Raji (cell line): ENCODE measurements at regions not wholly inside any gene's neighbourhood (a gene's known extent, or its start where the extent isn't known, plus 50 kb on each side); places are given as distances from the start of the nearest gene placed in this dataset.

Experiments used
- POLR2A ChIP-seq: IDR thresholded peaks from 2 replicates; pipeline ENCODE4 v1.6.1; 2011; ENCODE audit warnings: low read depth, low read length, control low read depth; ENCODE audit not compliant: insufficient read depth

DNA sequence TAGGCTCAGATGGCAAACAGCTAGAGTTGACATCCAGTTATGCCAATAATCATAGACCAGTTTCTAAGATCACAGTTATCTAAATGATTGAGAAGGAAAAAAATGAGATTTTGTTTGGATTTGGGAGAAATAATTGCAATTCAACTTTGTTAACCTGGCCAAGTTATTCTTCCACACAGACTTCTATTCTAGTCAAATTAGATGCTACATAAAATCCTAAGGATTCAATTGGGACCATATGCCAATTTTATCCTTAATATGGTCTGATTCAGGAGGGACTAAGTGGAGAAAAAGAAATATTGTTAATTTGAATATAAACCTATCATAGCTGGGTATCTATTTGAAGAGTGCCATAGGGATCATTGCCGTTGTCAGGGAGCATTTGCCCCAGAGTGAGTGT, 178.3 kb upstream of the SLC7A11 start:
- no peak for TF ChIP-seq POLR2A

DNA sequence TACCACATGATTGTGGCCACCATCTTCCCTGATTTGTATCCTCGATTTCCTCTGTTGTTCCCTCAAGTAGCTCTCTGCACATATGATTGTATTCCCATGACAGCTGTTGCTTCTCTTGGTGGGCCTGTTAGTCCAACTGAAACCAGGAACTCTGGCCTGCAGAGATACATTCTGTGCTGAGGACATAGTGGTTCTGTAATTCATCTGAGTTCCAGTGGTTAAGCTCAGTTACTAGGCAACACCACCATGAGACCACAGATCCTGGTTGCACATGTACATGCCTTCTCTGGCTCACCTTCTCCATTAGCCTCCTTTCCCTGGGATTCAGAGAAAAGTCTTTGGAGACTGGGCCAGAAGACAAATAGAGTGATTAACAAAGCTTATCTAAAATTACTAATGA, 172.1 kb upstream of the SLC7A11 start:
- TF ChIP-seq POLR2A, result no peak

DNA sequence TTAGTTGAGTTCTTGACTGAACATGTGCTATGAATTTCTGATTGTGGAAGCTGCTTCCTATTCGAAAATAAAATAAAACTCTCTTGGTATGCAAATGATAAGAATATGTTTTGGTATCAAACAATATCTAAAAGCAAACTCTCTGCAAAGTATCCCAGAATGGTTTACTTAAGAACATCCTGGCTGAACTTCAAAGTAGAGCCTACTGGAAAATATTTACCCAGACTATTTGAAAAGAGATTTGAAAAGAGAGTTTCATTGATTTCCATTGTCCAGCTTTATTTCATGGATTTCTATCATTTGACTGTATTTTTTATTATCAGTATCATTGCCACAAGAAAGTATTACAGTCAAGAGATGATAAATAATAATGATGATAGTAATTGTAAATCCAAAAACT, 171.1 kb upstream of the SLC7A11 start:
- TF ChIP-seq POLR2A, result no peak

DNA sequence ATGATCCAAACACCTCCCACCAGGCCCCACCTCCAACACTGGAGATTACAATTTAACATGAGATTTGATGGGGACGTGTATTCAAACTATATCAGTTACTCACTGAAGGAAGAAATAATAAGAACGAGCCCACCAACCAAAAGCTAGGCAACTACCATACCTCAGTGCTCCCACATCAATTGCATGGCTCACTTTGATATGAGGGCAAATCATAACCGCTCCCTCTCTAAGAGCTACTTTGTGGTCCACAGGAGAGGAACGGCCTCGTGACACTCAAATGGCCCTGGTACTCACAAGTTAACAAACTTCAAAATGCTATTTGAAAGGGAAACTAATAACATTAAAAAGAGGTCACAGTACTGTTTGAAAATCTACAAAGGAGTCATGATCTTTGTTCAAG, 170.7 kb upstream of the SLC7A11 start:
- no peak for TF ChIP-seq POLR2A

DNA sequence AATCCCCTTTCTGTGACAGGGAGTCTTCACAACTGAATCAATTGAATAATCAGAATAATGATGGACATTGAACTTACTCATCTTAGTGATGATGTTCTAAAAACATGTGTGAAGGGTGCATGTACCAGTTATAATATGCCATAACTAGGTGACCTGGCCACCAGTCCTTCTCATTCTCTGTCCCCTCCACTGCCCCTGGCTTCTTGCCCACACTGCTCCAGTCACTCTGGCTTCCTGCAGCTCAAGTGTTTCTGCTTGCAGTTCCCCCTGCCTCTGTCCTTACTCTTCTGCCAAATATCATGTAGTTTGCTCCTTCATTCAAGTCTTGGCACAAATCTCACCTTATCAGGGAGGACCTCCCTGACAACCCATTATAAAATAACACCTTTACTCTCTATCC, 168.1 kb upstream of the SLC7A11 start:
- TF ChIP-seq POLR2A, result no peak

DNA sequence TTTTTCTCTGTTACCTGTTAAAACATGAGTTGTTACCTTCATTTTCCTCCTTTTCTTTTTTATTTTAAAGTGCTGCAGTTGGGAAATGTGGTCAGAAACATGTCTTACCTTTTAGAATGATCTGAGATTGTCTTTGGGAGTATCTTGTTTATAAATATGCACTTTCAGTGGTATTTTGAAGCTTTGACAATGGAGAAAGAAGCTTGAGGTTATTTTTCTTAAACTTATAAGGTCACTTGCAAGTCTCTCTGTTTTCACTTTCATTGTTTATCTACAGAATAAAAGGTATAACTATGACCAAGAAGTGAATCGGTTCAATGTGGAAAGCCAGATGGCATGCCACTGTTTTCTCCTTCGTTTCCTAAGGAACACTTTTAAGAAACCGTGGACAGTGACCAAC, 167.5 kb upstream of the SLC7A11 start:
- TF ChIP-seq POLR2A, result no peak

DNA sequence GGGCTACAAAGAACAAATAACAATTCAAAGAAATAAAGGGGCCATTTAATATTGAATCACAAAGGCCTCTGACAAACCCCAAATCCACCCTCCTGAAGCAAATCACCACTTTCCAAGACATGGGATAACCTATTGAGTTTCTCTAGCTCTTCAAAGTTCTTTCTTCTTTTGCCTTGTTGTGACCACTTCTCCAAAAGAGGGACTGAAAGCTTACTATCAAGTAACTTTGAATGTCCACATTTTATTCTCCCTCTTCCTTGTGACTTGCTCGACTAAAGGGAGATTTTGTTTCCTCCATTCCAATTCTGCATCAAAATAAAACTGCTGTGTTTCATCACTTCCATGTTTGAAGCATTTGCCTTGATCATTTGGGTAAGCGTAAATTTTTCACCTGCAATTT, 166.6 kb upstream of the SLC7A11 start:
- no peak for TF ChIP-seq POLR2A

DNA sequence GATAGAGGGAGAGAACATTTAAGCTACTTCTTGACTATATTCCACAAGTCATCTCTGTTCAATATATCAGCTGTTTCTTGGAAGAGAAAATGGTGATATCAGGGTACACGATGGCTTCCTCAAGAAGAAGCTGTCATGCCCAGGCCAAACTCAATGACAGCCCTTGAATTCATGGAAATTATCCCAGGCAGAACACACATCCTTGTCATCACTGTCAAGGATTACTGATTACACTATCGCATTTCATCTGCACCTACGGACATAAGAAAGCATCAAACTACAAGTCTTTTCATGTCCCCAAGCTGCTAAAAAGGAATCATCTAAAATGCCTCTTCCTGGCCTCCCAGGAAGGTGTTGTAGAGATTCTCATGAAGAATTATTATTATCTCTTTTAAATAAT, 165.2 kb upstream of the SLC7A11 start:
- no peak for TF ChIP-seq POLR2A

DNA sequence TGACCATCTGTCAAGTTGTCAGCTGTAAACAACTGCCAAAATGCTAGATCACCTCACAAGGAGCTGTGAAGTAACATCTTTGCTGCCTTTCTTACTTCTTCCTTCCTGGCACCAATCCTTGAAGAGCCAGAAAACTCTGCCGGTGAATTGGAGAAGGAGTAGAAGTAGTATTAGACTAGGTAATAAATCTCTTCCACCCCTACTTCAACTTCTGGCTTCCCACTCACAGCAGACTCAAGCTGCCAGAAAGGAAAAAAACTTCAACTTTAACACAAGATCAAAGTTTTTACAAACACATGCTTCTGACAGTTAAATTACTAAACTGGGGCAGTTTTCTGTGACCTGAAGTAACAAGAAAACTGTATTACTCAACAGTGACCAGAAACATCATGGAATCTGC, 164.7 kb upstream of the SLC7A11 start:
- no peak for TF ChIP-seq POLR2A

DNA sequence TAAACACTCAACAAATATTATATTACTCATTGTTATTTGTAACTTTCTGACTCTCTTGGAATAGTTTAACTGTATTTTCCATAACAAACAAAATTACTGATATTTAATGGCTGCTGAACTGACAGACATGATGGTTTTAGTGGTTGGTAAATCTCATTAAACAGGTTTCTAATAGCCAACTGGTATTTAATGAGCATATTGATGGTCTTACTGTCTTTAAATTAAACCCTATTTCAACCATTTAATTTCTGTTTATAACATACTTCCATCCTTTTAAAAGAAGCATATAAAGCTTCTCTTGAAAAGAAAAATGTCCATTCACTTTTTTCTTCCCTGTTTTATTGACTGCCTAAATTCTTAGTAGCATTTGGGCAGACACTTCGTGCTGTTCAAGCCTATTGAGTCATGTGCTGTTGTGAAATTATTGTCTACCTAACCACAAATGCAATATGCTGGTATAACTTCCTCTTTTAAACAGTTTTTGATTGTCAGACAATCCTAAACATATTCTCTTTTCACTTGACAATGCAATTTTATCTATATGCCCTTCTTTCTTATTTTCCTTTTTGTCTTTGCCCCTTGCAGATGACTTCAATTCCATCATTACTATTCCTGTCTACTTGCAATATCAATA, 163.9 kb upstream of the SLC7A11 start:
- TF ChIP-seq POLR2A, result no peak

DNA sequence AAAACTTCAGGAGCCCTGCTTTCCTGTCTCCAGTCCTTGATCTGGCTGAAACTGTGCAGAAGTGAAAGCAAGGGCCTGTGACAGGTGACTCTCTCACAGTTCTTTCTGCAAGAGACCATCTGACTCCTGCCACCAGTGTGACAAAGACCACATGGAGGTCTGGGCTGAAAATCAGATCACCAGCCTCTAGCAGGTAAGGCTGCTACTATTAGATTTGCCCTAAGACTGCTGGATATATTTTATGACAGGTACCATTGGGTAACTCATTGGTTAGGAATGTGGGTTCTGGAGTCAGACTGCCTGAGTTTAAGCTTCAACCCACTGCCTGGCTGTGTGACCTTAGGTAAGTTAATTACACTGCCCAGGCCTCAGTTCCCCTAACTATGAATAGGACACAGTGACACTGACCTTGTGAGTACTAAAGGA, 163.3 kb upstream of the SLC7A11 start:
- TF ChIP-seq POLR2A, result peak; percentile 17; the same call in 1 of the 2 replicates

DNA sequence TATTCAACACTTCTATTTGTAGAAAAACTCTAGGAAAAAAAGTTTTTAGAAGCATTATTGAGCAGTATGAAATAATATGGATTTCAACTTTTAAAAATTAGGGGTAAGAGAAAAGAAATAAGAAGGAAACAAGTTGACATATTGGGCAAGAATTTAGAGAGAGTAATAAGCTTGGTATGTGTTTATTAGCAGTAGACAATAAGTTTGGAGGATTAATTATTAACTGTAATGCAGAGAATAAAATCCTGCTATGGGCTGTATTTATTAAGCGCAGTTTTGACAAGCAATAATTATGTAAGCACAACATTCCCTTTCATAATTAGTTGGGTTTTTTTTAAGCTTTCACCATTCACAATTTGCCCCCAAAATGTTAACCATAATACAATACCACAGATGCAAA, 162.7 kb upstream of the SLC7A11 start:
- TF ChIP-seq POLR2A, result no peak

DNA sequence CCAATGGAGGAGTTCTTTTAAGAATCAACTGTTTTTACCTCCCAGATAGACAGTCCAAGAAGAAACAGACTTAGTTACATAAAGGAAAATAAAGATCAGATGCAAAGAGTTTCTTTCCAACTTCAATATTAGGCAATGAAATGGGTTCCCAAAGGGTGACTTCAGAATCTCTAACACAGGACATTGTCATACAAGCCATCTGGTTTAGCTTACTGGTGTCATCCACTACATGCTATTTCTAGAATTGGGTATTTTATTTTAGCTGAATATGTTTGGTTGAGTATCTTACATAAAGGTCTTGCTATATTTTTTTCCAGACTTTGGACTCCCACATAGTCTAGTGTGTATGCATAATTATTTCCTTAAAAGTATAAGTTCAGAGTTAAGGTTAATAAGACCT, 162.1 kb upstream of the SLC7A11 start:
- no peak for TF ChIP-seq POLR2A

DNA sequence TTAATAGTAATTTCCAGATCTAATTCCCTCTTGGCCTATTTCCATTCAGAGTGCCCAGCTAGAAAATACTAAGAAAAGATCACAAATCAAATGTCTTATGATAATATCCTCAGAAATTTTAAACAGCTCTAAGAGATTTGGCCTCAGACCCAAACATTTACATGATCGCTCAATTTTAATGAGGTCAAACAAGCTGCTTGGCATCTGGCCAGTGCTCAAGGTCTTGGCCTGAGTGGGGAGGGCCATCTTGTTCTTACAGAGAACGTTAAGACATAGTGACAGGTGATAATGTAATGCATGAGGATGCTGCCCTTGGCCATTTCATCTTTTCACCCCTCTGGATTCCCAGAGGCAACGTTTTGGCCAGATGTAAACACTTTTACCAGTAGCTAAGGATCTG, 159.2 kb upstream of the SLC7A11 start:
- TF ChIP-seq POLR2A, result no peak

DNA sequence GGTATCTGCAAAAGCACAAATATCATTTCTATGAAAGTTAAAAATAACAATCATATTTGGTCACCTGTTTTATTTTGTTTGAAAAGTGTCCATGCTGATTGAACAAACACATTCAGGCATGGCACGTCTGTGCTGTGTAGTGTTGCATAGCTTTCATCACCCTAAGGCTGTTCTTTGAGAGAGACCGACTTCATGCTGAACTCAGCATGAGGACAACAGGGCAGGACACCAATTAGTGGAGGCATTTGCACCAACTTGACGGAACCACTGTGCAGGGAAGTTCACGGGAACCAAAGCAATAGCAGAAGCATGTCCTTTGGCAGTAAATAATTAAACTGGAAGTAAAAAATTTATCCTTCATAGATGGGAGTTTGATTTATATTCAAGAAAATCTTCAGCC, 158.4 kb upstream of the SLC7A11 start:
- no peak for TF ChIP-seq POLR2A

DNA sequence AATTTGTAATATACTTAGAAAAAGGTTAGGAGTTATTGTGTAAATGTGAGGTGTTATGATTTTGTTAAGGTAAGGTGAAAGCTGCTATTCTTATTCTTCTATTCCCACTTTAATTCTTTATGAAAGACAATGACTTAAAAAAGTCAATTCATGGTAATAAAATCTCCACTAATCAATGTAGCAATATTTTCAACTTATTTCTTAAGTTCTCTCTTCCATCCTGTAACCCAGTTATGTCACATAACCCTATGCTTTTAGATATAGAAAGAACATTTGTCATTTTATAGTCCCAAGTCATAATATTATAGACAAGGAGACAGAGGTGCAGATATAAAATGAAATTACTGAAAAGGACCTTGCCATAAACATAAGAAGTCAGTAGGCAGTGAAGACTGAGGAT, 157.9 kb upstream of the SLC7A11 start:
- TF ChIP-seq POLR2A, result no peak

DNA sequence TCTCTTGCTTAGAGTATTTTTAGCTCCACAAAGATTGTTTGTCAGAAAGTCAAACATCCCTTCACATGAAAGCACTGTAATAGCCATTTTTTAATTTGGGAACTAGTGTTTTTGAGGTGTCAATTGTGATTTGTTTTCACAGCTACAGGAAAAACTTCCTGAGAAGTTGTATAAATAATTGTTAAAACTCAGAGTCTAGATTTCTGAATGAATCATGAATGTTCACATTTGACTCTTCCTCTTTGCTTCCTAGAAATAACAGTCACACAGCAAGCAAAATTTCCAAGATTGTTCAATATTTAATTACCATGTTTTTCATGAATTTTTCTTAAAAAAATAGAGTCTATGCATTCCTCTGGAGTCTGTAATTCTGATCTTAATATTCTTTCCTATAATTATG, 156.9 kb upstream of the SLC7A11 start:
- TF ChIP-seq POLR2A, result no peak
